Epidermal melanocyte (primary cell): ENCODE measurements at regions not wholly inside any gene's neighbourhood (a gene's known extent, or its start where the extent isn't known, plus 50 kb on each side); places are given as distances from the start of the nearest gene placed in this dataset.
A peak's percentile ranks its signal among the peaks of the same experiment; 100 is the strongest.
"Not testable (repeated sequence)": the region's sequence is repeated elsewhere in the genome, so short reads cannot be mapped to it uniquely, and the experiment has no call there.

Experiments used
- DNase-seq: peaks from one replicate; pipeline ENCODE4 v3.0.0; 2011; ENCODE audit warnings: low spot score; ENCODE audit not compliant: insufficient read length

GRCh38 chr6:27806981-27807440 is 105.2 kb downstream of the OR2B2 start:
- DNase-seq: peak; percentile 35

- no peak for DNase-seq
Observed at GRCh38 chr6:27805347-27805746, 106.8 kb downstream of the OR2B2 start.

- DNase-seq: no peak
Observed at GRCh38 chr6:27804851-27805250, 107.3 kb downstream of the OR2B2 start.

- DNase-seq: no peak
Observed at GRCh38 chr6:27800731-27801373, 111.3 kb downstream of the OR2B2 start.

GRCh38 chr6:27797960-27798359 is 114.2 kb downstream of the OR2B2 start:
- DNase-seq: no peak

GRCh38 chr6:27796736-27797481 is 115.3 kb downstream of the OR2B2 start:
- DNase-seq: not testable (repeated sequence)

GRCh38 chr6:27795697-27796494 is 116.3 kb downstream of the OR2B2 start:
- peak; percentile 43 for DNase-seq

GRCh38 chr6:27791182-27791943 is 120.8 kb downstream of the OR2B2 start:
- DNase-seq: no peak

- not testable (repeated sequence) for DNase-seq
Observed at GRCh38 chr6:27788376-27788775, 123.8 kb downstream of the OR2B2 start.

- DNase-seq: no peak
Observed at GRCh38 chr6:27786048-27786447, 126.1 kb downstream of the OR2B2 start.

- no peak for DNase-seq
Observed at GRCh38 chr6:27785294-27785693, 126.9 kb downstream of the OR2B2 start.

- no peak for DNase-seq
Observed at GRCh38 chr6:27782748-27783147, 129.4 kb downstream of the OR2B2 start.

- no peak for DNase-seq
Observed at GRCh38 chr6:27778625-27779417, 133.4 kb downstream of the OR2B2 start.

GRCh38 chr6:27777614-27778355 is 134.4 kb downstream of the OR2B2 start:
- no peak for DNase-seq

GRCh38 chr6:27777126-27777525 is 135.1 kb downstream of the OR2B2 start:
- no peak for DNase-seq

- DNase-seq: no peak
Observed at GRCh38 chr6:27776504-27776903, 135.7 kb downstream of the OR2B2 start.

- DNase-seq: no peak
Observed at GRCh38 chr6:27775796-27776184, 136.4 kb downstream of the OR2B2 start.

- DNase-seq: not testable (repeated sequence)
Observed at GRCh38 chr6:27775138-27775795, 136.9 kb downstream of the OR2B2 start.

GRCh38 chr6:27774264-27774600 is 138.0 kb downstream of the OR2B2 start:
- not testable (repeated sequence) for DNase-seq
